GM18511 (cell line): ENCODE measurements at regions not wholly inside any gene's neighbourhood (a gene's known extent, or its start where the extent isn't known, plus 50 kb on each side); places are given as distances from the start of the nearest gene placed in this dataset.
"Not testable (repeated sequence)": the region's sequence is repeated elsewhere in the genome, so short reads cannot be mapped to it uniquely, and the experiment has no call there.

Experiments used
- ATAC-seq: cut with Tn5 transposase; IDR thresholded peaks from one replicate; pipeline ENCODE4 v1.9.1; 2021; ENCODE audit warnings: mild to moderate bottlenecking, moderate library complexity; ENCODE audit not compliant: unreplicated experiment

- ATAC-seq: no peak
Measured at GRCh38 chr2:234166531-234166930, 116.0 kb downstream of the SPP2 start.

GRCh38 chr2:234165421-234165820, 114.9 kb downstream of the SPP2 start:
- no peak for ATAC-seq

GRCh38 chr2:234164493-234165413, 114.3 kb downstream of the SPP2 start:
- peak; percentile 65 for ATAC-seq

GRCh38 chr2:234163510-234164045, 113.1 kb downstream of the SPP2 start:
- ATAC-seq: no peak

GRCh38 chr2:234162861-234163260, 112.4 kb downstream of the SPP2 start:
- ATAC-seq: no peak

GRCh38 chr2:234161932-234162331, 111.4 kb downstream of the SPP2 start:
- no peak for ATAC-seq

- ATAC-seq: no peak
Measured at GRCh38 chr2:234158812-234159211, 108.3 kb downstream of the SPP2 start.

- ATAC-seq: no peak
Measured at GRCh38 chr2:234157817-234158588, 107.5 kb downstream of the SPP2 start.

- ATAC-seq: no peak
Measured at GRCh38 chr2:234156326-234156725, 105.8 kb downstream of the SPP2 start.

- not testable (repeated sequence) for ATAC-seq
Measured at GRCh38 chr2:234152835-234153234, 102.3 kb downstream of the SPP2 start.

GRCh38 chr2:234147335-234147861, 96.9 kb downstream of the SPP2 start:
- no peak for ATAC-seq

- ATAC-seq: no peak
Measured at GRCh38 chr2:234146087-234146826, 95.8 kb downstream of the SPP2 start.

GRCh38 chr2:234145511-234145910, 95.0 kb downstream of the SPP2 start:
- ATAC-seq: no peak

GRCh38 chr2:234145057-234145456, 94.6 kb downstream of the SPP2 start:
- no peak for ATAC-seq

- ATAC-seq: no peak
Measured at GRCh38 chr2:234143896-234144295, 93.4 kb downstream of the SPP2 start.

GRCh38 chr2:234142530-234142929, 92.0 kb downstream of the SPP2 start:
- no peak for ATAC-seq

- ATAC-seq: no peak
Measured at GRCh38 chr2:234139755-234140154, 89.3 kb downstream of the SPP2 start.

GRCh38 chr2:234138836-234139235, 88.3 kb downstream of the SPP2 start:
- ATAC-seq: no peak

GRCh38 chr2:234137400-234138014, 87.0 kb downstream of the SPP2 start:
- no peak for ATAC-seq

GRCh38 chr2:234136461-234136860, 86.0 kb downstream of the SPP2 start:
- ATAC-seq: no peak
